Omental fat pad (tissue), 3 donors: ENCODE measurements at regions not wholly inside any gene's neighbourhood (a gene's known extent, or its start where the extent isn't known, plus 50 kb on each side); places are given as distances from the start of the nearest gene placed in this dataset.

Experiments
- ATAC-seq: fragments of 150-250 bp; one replicate; pipeline ENCODE4 v1.9.1; 2016; ENCODE audit warnings: mild to moderate bottlenecking, moderate library complexity; ENCODE audit not compliant: low FRiP score
- DNase-seq: peaks from one replicate; pipeline ENCODE4 v3.0.0-alpha.2; 2019; ENCODE audit warnings: low spot score
- CTCF ChIP-seq, 3 donors: fragments of 450-650 bp; IDR thresholded peaks; one replicate each; pipeline ENCODE4 v1.5.1; 2016 to 2017; ENCODE audit warnings: antibody characterized with exemption in 3 of 3, mild to moderate bottlenecking in 3 of 3, moderate library complexity in 2 of 3

- ATAC-seq (no peak), DNase-seq (no peak)
- TF ChIP-seq CTCF (IDR thresholded peaks at IDR 0.05): no peak
These were observed 746.5 kb downstream of the USP25 start for GRCh38 chr21:16476056-16476825.

GRCh38 chr21:16488042-16488441 is 758.3 kb downstream of the USP25 start:
- ATAC-seq (no peak), DNase-seq (no peak)
- no peak for TF ChIP-seq CTCF (IDR thresholded peaks at IDR 0.05)

GRCh38 chr21:16492356-16492755 is 762.6 kb downstream of the USP25 start:
- DNase-seq: no peak
- TF ChIP-seq CTCF (IDR thresholded peaks at IDR 0.05): no peak

GRCh38 chr21:16492892-16493291 is 763.1 kb downstream of the USP25 start:
- no peak for TF ChIP-seq CTCF (IDR thresholded peaks at IDR 0.05)
- no peak for ATAC-seq
- no peak for DNase-seq

More at GRCh38 chr21:16492356-16492755, 762.6 kb downstream of the USP25 start:
- ATAC-seq: no peak

GRCh38 chr21:16496609-16497008 is 766.8 kb downstream of the USP25 start:
- no peak for DNase-seq
- no peak for TF ChIP-seq CTCF (IDR thresholded peaks at IDR 0.05)
- ATAC-seq: no peak

GRCh38 chr21:16500271-16500670 is 770.5 kb downstream of the USP25 start:
- no peak for DNase-seq
- no peak for ATAC-seq
- TF ChIP-seq CTCF (IDR thresholded peaks at IDR 0.05): no peak

- no peak for ATAC-seq
- no peak for DNase-seq
- no peak for TF ChIP-seq CTCF (IDR thresholded peaks at IDR 0.05)
These were observed 772.5 kb downstream of the USP25 start for GRCh38 chr21:16502273-16502672.
